D341Med (cell line): ENCODE measurements at regions not wholly inside any gene's neighbourhood (a gene's known extent, or its start where the extent isn't known, plus 50 kb on each side); places are given as distances from the start of the nearest gene placed in this dataset.
A peak's percentile ranks its signal among the peaks of the same experiment; 100 is the strongest.

Experiments
- DNase-seq: peaks from one replicate; pipeline ENCODE4 v3.0.0; 2012; ENCODE audit warnings: low spot score

GRCh38 chr9:85428230-85428629 is 313.5 kb downstream of the AGTPBP1 start:
- DNase-seq: peak; percentile 39

- peak; percentile 52 for DNase-seq
These were observed 314.0 kb downstream of the AGTPBP1 start for GRCh38 chr9:85427772-85428171.

- DNase-seq: peak; percentile 83
These were observed 316.6 kb downstream of the AGTPBP1 start for GRCh38 chr9:85425153-85425611.

- no peak for DNase-seq
These were observed 318.3 kb downstream of the AGTPBP1 start for GRCh38 chr9:85423422-85423821.

GRCh38 chr9:85421641-85422040 is 320.1 kb downstream of the AGTPBP1 start:
- no peak for DNase-seq

GRCh38 chr9:85420750-85421149 is 321.0 kb downstream of the AGTPBP1 start:
- no peak for DNase-seq

GRCh38 chr9:85417674-85418073 is 324.1 kb downstream of the AGTPBP1 start:
- no peak for DNase-seq

GRCh38 chr9:85416715-85417114 is 325.0 kb downstream of the AGTPBP1 start:
- DNase-seq: no peak

GRCh38 chr9:85414390-85414789 is 327.4 kb downstream of the AGTPBP1 start:
- DNase-seq: no peak

- no peak for DNase-seq
These were observed 333.3 kb downstream of the AGTPBP1 start for GRCh38 chr9:85408494-85408893.

- DNase-seq: no peak
These were observed 336.2 kb downstream of the AGTPBP1 start for GRCh38 chr9:85405566-85405950.

GRCh38 chr9:85404911-85405565 is 336.7 kb downstream of the AGTPBP1 start:
- no peak for DNase-seq

GRCh38 chr9:85402551-85402950 is 339.2 kb downstream of the AGTPBP1 start:
- no peak for DNase-seq

- DNase-seq: no peak
These were observed 339.8 kb downstream of the AGTPBP1 start for GRCh38 chr9:85401998-85402397.

GRCh38 chr9:85397005-85397404 is 344.7 kb downstream of the AGTPBP1 start:
- DNase-seq: no peak

GRCh38 chr9:85392260-85392659 is 349.5 kb downstream of the AGTPBP1 start:
- DNase-seq: no peak

GRCh38 chr9:85377731-85378289 is 363.9 kb downstream of the AGTPBP1 start:
- DNase-seq: no peak

GRCh38 chr9:85368781-85369180 is 373.0 kb downstream of the AGTPBP1 start:
- no peak for DNase-seq

GRCh38 chr9:85359161-85359560 is 382.6 kb downstream of the AGTPBP1 start:
- no peak for DNase-seq

GRCh38 chr9:85349046-85349445 is 392.7 kb downstream of the AGTPBP1 start:
- no peak for DNase-seq

GRCh38 chr9:85347541-85347940 is 394.2 kb downstream of the AGTPBP1 start:
- DNase-seq: no peak

GRCh38 chr9:85344901-85345300 is 396.9 kb downstream of the AGTPBP1 start:
- DNase-seq: no peak

GRCh38 chr9:85339338-85339737 is 402.4 kb downstream of the AGTPBP1 start:
- DNase-seq: no peak

- no peak for DNase-seq
These were observed 407.5 kb downstream of the AGTPBP1 start for GRCh38 chr9:85334228-85334627.
